ENCODE measurements at regions not wholly inside any gene's neighbourhood (a gene's known extent, or its start where the extent isn't known, plus 50 kb on each side); places are given as distances from the start of the nearest gene placed in this dataset.

DNA sequence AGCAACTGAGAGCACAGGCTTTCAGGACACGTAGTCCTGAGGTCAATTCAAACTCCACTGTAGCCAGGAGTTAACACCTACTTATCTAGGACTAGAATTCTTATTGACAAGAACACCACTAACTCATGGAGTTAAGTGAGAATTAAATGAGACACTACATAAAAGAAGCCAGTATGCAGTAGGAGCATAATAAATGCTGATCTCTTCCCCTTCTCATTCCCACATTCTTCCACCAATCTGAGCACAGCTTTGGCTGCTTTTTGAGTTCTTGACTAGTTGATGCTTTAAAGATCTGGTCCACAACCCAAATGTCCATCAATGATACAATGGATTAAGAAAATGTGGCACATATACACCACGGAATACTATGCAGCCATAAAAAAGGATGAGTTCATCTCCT, 55.2 kb downstream of the TTC32 start:
- DNase-seq = no peak

DNA sequence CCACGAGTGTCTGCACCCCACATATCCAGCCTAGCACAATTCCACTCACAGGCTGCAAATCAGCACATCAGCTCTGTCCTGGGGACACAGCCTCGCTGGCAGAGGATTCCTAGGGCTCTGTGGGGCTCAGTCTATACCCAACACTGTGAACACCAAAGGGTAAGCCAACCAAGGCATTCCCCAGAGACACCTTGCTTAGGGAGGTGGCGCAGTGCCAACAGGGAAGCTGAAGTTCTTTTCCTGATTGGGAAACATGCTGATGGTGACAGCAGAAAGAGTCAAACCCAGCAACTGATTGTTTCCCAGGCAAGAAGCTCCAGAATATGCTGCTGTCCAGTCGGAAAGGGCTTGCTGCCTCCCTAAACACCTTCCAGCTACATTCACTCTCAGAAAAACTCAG, 55.8 kb downstream of the TTC32 start:
- DNase-seq = no peak

DNA sequence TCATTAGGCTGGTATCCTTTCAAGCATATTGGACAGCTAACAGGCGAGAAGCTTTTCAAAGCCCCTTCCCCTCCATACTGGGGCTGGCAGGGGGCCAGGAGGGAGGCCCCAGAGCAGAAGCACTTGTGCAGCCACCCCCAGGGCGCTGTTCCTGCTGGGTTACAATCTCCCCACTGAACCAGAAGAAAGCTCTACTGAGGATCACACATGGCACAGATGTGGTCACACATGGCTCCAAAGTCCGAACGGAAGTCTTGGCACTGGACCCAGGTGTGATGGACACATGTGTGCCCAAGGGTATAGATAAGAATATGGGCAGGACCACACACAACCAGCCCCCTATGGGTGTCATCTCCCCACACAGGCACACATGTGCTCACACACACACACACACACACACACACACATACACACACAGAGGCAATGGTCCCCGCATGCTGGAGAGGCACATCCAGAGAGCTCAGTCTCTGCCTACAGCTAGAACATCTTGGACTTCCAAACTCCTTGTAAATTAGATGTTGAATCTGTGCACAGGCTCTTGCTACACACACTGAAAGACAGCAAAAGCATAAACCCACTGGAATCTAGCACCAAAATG, 56.4 kb downstream of the TTC32 start:
- DNase-seq = no peak

DNA sequence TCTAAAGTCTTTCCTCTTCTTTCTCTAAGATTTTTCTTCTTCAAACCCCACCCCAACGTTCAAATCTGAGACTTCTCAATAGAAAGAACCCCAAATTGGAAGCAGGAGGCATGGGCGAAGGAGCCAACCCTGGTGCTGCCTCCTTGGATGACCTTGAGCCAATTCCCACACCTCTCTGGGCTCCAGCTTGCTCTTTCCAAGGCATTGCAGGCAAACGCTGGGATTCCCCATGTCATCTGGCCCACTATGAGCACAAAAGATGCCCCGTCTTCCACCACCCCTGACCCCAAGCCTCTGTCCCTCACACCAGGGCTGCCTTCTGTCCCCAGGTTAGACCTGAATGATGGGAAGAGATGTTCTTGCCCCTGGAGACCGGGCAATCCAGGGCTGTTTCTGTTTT, 57.0 kb downstream of the TTC32 start:
- no peak for DNase-seq

DNA sequence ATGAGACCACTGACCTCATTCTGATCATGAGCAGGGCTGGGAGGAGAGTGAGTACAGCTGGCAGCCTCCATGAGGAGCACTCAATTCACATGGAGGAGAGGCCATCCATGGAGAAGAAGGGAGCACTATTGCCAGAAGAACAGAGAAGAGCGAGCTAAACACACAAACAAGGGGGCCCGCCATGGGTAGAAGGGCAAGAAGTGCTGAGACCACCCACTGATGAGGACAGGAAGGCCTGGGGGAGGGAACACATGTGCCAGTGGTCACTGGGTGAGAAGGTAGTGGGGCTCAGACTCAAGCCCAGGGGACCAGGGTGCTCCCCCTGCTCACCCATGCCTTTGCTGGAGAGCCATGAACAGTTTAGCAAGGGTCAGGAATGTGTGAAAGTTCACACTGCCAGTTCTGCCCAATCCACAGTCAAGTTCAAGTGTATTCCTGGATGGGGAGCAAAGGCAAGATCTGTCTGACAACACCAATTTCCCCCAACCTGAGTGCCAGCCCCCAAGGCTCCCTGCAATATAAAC, 57.7 kb downstream of the TTC32 start:
- no peak for DNase-seq

DNA sequence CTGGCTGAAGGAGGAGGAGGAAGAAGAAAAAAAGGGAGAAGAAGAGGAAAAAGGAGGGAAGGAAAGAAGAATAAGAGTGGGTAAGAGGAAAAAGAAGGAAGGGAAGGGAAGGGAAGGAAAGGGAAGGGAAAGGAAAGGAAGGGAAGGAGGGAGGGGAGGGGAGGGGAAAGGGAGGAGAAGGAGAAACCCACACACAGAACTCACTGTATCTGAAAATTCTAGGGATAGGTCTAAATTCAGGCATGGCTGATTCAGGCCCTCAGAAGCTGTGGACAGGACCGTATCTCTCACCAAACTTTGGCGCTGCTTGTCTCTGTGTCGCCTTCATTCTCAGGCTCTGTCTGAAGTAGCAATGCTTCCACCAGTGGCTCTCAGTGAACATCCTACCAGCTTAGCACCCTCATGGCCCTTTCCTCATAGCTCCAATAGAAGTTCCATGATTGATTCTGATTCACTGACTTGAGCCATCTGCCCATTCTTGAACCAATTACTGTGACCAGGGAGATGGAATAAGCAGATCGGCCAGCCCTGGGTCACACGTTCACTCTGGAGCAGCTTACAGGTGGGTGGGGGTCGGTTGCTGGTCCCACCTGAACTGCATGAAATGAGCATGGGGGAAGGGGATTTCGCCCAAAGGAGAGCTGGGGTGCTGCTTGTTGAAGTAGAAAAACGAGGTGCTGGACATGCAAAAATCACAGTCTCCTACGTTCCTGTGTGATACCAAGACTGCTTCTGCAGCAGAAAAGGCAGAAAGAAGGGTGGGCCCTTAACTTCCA, 59.7 kb downstream of the TTC32 start:
- DNase-seq = no peak

DNA sequence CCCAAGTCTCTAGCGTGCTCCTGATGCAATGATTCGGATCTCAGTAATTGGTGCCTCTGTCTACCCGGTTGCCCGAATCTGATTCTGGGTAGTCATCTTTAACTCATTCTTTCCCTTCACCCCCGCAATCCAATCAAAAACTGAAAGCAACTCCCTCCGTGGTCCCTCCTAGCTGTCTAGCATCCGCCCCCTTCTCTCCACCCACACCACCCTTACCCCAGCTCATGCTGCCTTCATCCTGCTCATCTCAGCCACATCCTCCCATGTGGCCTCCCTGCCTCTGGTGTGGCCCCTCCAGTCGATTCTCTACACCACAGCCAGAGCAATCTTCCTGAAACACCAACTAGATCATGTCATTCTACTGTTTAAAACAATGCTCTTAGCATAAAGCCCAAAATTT, 62.3 kb downstream of the TTC32 start:
- DNase-seq = no peak

DNA sequence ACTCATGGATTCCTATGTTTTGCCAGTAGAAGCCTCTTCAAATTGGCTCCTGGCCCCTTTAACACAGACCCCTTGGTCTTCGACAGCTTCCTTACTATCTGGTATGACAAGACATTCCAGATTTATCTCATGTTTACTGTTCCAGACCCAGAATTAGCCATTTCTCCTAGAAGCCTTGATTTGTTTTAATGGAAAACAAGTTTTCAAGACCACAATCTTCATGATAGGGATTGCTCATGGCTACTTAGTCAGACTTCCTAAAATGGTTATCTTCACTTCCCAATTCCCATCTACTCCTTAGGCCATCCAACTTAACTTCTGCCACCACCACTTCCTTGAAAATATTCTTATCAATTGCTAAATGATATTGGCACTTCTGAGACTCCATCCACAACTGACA, 63.2 kb downstream of the TTC32 start:
- no peak for DNase-seq

DNA sequence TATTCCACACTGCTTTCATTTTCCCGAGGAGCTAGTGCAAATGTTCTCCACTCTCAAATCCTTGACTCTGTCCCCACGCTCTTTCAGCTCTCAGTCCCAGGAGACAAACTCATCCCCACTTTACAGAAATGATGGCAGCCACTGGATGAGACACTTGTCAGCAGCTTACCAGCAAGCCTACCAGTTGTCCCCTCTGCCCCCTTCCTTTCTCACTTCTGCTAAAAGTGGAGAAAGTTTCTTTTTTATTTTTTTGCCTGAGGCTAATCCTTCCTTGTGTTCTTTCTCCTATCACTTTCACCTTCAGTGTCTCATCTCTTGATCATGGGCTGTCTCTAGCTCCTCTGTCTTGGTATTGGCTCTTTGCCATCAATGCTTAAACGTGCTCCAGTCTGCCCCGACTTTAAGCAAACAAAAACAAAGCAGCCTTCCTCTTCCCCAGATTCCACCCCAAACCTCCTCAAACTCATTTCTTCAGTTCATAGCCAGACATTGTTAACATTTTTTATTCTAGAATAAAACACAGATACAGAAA, 64.5 kb downstream of the TTC32 start:
- DNase-seq = no peak

DNA sequence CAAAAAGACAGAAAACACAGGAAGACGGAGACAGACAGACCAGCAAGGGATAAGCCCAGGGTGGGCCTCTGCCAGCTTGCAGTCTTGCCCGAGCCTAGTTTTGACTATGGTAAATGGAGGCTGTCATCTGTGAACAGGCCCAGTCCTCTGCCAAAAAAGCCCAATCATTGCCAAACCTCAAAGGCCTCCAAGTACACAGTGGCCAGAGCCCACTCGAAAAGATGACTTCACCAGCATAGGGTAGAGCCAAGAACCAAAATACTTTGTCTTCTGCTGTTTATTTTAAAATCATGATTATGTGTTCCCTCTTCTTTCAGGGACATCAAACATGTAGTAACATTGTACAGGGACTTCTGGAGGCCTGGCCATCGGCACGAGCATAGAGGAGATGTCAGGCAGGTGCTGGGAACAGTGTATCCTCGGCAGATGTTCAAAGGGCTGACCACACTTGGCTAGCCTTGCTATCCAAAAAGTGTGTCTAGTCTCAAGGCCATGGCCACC, 66.0 kb downstream of the TTC32 start:
- no peak for DNase-seq

DNA sequence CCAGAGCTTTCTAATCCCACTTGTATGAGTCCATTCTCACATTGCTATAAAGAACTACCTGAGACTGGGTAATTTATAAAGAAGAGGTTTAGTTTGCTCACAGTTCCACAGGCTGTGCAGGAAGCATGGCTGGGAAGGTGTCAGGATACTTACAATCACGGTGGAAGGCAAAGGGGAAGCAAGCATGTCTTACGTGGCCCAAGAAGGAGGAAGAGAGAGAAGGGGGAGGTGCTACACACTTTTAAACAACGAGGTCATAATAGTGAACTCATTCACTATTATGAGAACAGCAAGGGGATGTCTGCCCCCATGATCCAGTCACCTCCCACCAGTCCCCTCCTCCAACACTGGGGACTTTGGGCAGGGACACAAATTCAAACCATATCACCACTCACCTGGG, 67.8 kb downstream of the TTC32 start:
- no peak for DNase-seq

DNA sequence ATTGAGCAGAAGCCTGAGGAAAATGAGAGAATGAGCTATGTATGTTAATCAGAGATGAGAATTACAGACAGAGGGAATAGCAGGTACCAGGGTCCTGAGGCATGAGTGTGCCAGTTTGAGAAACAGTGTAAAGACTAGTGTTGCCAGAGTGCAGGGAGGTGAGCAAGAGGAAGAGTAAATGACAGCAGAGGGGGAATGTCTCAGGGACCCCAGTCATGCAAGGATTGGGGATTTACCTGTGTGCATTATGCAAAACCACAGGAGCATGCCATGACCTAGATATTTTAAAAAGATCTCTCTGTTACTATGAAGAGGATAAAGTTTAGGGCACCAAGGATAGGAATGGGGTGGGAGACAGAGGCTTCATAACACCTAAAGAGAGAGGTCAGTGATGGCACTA, 72.1 kb downstream of the TTC32 start:
- no peak for DNase-seq

DNA sequence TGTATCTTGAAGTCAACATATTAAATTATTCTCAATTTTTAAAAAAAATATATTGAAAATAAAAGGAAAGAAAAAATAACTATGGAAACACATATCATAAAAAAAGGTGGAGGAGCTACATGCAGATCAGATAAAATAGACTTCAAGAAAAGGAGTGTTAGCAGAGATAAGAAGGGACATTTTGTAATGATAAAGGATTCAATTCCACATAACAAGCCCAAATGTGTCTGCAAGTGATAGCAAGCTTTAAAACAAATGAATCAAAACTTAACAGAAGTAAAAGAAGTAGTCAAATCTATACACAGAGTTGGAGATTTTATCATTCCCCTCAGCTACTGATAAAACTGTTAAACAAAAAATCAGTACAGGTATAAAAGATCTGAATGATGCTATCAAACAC, 74.9 kb downstream of the TTC32 start:
- no peak for DNase-seq

DNA sequence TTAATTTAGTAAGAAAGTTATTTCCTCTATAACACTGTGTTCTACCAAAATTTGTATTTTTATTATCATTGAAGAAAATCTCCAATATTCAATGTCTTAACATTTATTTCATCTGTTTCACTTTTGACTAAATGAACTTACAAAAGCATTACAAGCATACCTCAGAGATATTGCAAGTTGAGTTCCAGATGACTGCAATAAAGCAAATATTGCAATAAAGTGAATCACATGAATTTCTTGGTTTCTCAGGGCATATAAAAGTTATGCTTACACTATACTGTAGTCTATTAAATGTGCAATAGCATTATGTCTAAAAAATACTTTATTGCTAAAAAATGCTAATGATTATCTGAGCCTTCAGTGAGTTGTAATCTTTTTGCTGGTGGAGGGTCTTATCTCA, 78.3 kb downstream of the TTC32 start:
- no peak for DNase-seq

DNA sequence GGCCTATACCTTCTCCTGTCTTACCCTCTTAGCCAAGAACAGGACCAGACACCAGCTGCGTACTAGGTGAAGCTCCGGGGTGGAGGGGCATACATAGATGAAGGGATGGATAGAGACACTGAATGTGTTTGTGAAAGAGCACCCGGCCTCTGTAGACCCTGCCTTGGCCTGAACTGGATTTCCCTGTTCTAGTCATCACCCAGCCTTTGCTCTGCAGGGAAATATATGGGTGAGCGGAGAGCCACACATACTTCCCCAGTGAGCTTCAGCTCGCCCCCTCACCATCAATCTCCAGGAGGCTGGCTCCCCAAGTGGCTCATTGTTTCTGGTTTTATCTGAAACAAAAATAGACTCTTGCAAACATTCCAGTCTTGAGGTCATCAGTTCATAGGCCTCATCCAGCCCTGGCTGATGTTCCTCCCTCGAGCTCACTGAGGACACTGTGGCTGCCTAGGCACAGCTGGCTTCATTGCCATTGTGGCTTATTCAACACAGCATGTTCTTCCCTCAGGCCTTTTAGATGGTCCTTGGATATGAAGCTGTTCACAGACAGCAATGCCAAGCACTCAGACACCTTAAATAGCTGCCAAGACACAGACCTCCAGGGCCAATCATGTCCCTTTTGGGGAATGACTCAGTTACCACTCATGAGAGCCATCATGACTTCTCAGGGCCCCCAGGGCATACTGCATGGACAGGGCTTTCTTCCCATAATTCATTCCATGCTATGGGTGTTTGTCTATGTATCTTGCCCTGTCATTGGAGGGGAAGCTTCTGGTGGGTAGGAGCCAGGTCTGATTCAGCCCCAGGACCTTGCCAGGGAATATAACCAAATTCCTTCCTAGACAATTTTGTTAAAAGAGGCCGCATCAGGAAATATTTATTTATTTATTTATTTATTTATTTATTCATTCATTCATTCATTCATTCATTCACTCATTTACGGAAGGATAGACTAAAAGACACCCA, 82.4 kb downstream of the TTC32 start:
- peak; percentile 99 for DNase-seq

DNA sequence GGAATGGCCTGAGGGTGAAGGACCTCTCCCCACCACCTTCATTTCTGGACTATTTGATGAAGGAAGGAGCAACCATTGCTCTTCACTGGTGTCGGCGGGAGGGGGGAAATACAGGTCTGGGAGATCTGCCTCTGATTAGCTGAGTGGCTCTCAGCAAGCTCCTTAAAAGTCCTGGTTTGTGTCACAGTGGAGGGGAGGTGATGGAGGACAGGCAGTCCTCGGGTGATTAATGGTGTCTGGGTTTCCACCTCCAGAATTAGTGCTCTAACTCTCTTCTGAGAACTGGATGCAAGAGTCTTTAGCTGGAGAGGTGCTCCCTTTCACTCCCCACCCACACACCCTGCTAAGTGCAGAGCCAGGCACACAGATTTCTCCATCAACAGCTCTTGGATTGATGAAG, 83.2 kb downstream of the TTC32 start:
- DNase-seq = no peak

DNA sequence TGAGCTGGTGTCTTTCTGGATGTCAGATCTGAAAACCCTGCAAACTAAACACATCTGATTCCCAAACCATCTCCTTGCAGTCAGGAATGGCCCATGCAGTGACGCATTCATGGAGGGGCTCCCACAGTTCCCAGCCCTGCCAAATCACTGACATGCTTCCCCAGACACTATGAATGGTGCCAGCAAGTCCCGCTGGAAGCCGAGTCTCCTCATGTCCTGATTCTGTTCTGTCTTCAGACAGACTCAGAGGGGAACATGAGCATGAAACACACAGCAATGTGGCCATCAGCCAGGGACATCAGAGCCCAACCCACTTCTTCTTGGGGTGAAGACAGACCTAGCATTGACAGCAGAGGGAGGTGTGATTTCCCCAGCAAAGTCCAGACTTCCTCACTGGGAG, 83.7 kb downstream of the TTC32 start:
- DNase-seq = no peak

DNA sequence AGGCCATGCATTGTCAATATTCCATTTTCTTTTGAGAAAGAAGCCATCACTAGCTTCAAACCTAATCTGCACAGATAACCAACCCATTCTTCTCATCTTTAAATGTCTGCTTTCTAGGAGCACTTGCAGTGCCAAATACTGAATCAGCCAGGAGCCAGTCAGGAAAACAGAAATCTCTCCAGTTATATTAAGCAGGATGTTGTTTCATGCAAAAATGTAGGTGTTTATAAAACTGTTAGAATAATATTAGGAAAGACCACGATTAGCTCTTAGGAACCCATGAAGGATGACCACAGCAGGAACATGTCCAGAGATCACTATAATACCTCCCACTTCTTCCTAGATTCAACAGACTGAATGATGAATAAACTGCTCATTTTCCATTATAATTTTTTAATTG, 86.0 kb downstream of the TTC32 start:
- DNase-seq = no peak

DNA sequence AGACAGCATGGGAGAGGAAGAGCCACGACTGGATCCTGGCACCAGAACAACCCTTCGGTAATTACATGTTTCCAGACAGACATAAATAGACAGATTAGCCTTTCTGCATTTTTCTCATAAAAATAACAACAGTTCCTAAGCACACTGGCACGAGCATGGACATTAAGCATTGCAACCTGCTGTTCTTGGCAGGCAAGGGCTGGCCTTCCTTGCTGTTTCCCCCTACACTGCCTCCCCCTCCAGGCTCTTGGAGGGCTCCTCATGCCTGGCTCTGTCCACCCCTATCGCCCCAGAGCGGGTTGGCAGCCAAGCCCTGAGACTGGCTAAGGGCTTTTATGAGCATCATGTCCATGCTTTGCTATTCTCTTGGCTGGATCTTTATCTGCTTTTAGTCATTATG, 89.6 kb downstream of the TTC32 start:
- DNase-seq = no peak

DNA sequence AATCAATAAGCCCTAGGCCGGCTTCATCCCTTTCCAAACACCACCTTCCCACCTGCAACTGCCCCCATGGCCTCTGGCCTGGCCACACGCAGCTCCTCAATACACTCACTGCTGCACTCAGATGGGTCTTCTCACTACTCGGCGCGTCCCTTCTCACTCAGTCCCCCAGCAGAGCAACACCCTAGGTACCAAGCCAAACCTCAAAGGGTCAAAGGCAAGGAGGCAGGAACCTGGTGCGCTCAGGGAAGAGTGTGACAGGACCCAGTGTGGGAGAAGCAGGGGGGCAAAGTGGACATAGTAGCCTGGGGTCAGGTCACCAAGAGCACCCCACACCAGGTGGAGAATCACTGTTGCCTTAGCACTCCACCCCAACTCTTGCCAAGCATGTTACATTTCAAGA, 90.6 kb downstream of the TTC32 start:
- no peak for DNase-seq

DNA sequence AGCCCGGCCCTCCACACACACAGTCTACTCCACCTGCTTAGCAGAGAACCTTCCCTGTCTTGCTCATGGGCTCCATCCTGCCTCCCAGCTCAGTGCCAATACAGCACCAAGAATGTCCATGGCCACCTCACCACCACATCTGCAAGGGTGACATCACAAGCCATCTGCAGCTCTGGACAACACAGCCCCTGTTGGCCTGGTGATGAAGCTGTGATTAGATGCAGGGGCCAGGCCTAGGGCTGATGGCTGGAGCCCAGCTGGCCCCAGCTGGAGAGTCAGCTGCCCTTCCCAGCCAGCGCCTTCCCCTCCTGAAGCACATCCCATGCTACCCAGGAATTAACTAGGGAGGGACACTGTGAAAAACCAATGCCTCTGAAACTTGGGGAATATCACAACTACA, 91.1 kb downstream of the TTC32 start:
- no peak for DNase-seq

DNA sequence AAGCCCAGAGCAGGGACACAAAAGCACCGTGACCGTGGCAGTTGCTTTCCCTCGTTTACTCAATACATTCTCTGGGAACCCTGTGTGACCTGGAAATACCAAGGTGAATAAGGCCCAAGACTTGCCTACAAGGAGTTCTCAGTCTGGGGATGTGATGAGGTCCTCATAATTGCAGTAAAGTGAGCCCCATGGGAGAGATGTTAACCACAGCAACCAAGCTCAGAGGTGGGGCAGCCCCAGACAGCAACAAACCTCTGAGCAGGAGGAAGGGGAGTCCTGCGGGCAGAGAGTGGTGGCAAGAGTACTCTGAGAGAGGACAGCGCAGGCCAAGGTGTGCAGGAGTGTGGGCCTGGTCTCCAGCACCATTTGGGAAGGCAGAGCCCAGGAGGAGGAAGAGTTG, 91.6 kb downstream of the TTC32 start:
- no peak for DNase-seq

DNA sequence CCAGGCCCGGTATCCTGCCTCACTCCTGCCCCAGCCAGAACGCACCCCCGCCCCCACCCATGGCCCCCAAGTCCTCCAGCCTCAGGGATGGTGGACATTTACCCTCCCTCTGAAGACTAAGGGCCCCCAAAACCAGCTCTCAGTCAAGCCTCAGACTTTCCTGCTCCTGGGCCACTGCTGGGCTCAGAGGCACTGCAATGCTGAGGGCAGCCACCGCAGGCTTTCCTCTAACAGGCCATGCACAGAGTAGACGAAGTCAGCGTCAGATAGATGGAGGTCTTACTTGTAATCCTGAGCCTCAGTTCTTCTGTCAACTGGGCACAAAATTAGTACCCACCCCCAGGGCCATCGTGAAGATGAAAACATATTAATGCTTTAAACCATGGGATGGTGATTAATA, 92.6 kb downstream of the TTC32 start:
- no peak for DNase-seq
